H9 (cell line): ENCODE measurements at regions not wholly inside any gene's neighbourhood (a gene's known extent, or its start where the extent isn't known, plus 50 kb on each side); places are given as distances from the start of the nearest gene placed in this dataset.

Source experiments
- DNase-seq: peaks from one replicate; pipeline ENCODE4 v3.0.0-alpha.2; 2017
- H2AFZ ChIP-seq: one replicate; pipeline ENCODE4 v1.6.1; 2013; ENCODE audit warnings: mild to moderate bottlenecking, low read length, control low read depth, moderate library complexity
- H2AK5ac ChIP-seq: 2 replicates; pipeline ENCODE4 v1.6.1; 2013; ENCODE audit warnings: low read length, control low read depth, mixed read lengths; ENCODE audit not compliant: insufficient read length
- H2BK120ac ChIP-seq: one replicate; pipeline ENCODE4 v1.6.1; 2013; ENCODE audit warnings: low read depth, mild to moderate bottlenecking, low read length, control low read depth, inconsistent platforms; ENCODE audit not compliant: poor library complexity, severe bottlenecking
- H2BK12ac ChIP-seq: 2 replicates; pipeline ENCODE4 v1.6.1; 2013; ENCODE audit warnings: low read length, control low read depth, mixed read lengths, low read depth; ENCODE audit not compliant: insufficient read length
- H2BK15ac ChIP-seq: 2 replicates; pipeline ENCODE4 v1.6.1; 2013; ENCODE audit warnings: low read depth, low read length, control low read depth
- H2BK20ac ChIP-seq: one replicate; pipeline ENCODE4 v1.6.1; 2013; ENCODE audit warnings: low read depth, mild to moderate bottlenecking, low read length, control low read depth, inconsistent platforms; ENCODE audit not compliant: poor library complexity, severe bottlenecking
- H2BK5ac ChIP-seq: 2 replicates; pipeline ENCODE4 v1.6.1; 2013; ENCODE audit warnings: low read length, control low read depth, mixed read lengths; ENCODE audit not compliant: insufficient read length
- H3K14ac ChIP-seq: 2 replicates; pipeline ENCODE4 v1.6.1; 2013; ENCODE audit warnings: low read length, control low read depth; ENCODE audit not compliant: insufficient read depth
- H3K18ac ChIP-seq: 2 replicates; pipeline ENCODE4 v1.6.1; 2013; ENCODE audit warnings: low read depth, mild to moderate bottlenecking, mixed read lengths, low read length, control low read depth; ENCODE audit not compliant: insufficient read length
- H3K23ac ChIP-seq: 2 replicates; pipeline ENCODE4 v1.6.1; 2013; ENCODE audit warnings: low read length, control low read depth, mixed read lengths, low read depth; ENCODE audit not compliant: insufficient read length
- H3K23me2 ChIP-seq: 2 replicates; pipeline ENCODE4 v1.6.1; 2013; ENCODE audit warnings: low read depth, mild to moderate bottlenecking, mixed read lengths, low read length, control low read depth; ENCODE audit not compliant: insufficient read length, poor library complexity, severe bottlenecking
- H3K27ac ChIP-seq: 2 replicates; pipeline ENCODE4 v1.5.1; 2013; ENCODE audit warnings: low read length, control low read depth, mixed read lengths, low read depth; ENCODE audit not compliant: insufficient read length
- H3K27me3 ChIP-seq: 2 replicates; pipeline ENCODE4 v1.6.1; 2013; ENCODE audit warnings: low read length, control low read depth, inconsistent platforms; ENCODE audit not compliant: insufficient read depth
- H3K4ac ChIP-seq: 2 replicates; pipeline ENCODE4 v1.6.1; 2013; ENCODE audit warnings: low read depth, mild to moderate bottlenecking, control low read depth, inconsistent platforms, low read length, moderate library complexity
- H3K4me1 ChIP-seq: 2 replicates; pipeline ENCODE4 v1.6.1; 2013; ENCODE audit warnings: low read length, control low read depth, inconsistent platforms; ENCODE audit not compliant: insufficient read depth
- H3K4me2 ChIP-seq: 2 replicates; pipeline ENCODE4 v1.6.1; 2013; ENCODE audit warnings: low read length, control low read depth, mixed read lengths; ENCODE audit not compliant: insufficient read length, insufficient read depth
- H3K56ac ChIP-seq: 2 replicates; pipeline ENCODE4 v1.6.1; 2013; ENCODE audit warnings: low read depth, mild to moderate bottlenecking, mixed read lengths, low read length, control low read depth; ENCODE audit not compliant: insufficient read length
- H3K79me1 ChIP-seq: 2 replicates; pipeline ENCODE4 v1.6.1; 2013; ENCODE audit warnings: low read depth, mild to moderate bottlenecking, moderate library complexity, low read length, control low read depth, inconsistent platforms; ENCODE audit not compliant: insufficient read depth, poor library complexity, severe bottlenecking
- H3K79me2 ChIP-seq: 2 replicates; pipeline ENCODE4 v1.6.1; 2013; ENCODE audit warnings: low read length, control low read depth, inconsistent platforms; ENCODE audit not compliant: insufficient read depth
- H3K9ac ChIP-seq: 2 replicates; pipeline ENCODE4 v1.6.1; 2013; ENCODE audit warnings: low read length, control low read depth, mixed read lengths; ENCODE audit not compliant: insufficient read length; ENCODE audit errors: extremely low read depth
- H3K9me3 ChIP-seq: one replicate; pipeline ENCODE4 v1.6.1; 2013; ENCODE audit warnings: low read depth, low read length, inconsistent platforms; ENCODE audit not compliant: control insufficient read depth
- H3T11ph ChIP-seq: one replicate; pipeline ENCODE4 v1.6.1; 2013; ENCODE audit warnings: mild to moderate bottlenecking, low read length, control low read depth, inconsistent platforms
- H4K20me1 ChIP-seq: one replicate; pipeline ENCODE4 v1.6.1; 2013; ENCODE audit not compliant: control insufficient read depth, insufficient read length, insufficient read depth
- H4K5ac ChIP-seq: 2 replicates; pipeline ENCODE4 v1.6.1; 2013; ENCODE audit warnings: low read depth, mild to moderate bottlenecking, mixed read lengths, low read length, control low read depth; ENCODE audit not compliant: insufficient read length
- H4K8ac ChIP-seq: replicated peaks from 2 replicates; pipeline ENCODE4 v1.6.1; 2013; ENCODE audit warnings: low read length, control low read depth, mixed read lengths, low read depth; ENCODE audit not compliant: insufficient read length
- H4K91ac ChIP-seq: 2 replicates; pipeline ENCODE4 v1.6.1; 2013; ENCODE audit warnings: low read depth, mild to moderate bottlenecking, moderate library complexity, mixed read lengths, low read length, control low read depth; ENCODE audit not compliant: insufficient read length
- H3K27ac Mint-ChIP-seq, 3 experiments: 2 replicates in 2 of 3; 3 replicates in 1 of 3; pipeline ENCODE4 v1.8.0; 2020 to 2021; ENCODE audit warnings: mixed read lengths in 3 of 3, mild to moderate bottlenecking in 1 of 3, moderate library complexity in 1 of 3
- H3K27me3 Mint-ChIP-seq: 2 replicates; pipeline ENCODE4 v1.8.0; 2021; ENCODE audit warnings: low read depth, mild to moderate bottlenecking, moderate library complexity, mixed read lengths
- H3K36me3 Mint-ChIP-seq, 3 experiments: 2 replicates in 2 of 3; 3 replicates in 1 of 3; pipeline ENCODE4 v1.8.0; 2020 to 2021; ENCODE audit warnings: low read depth in 3 of 3, mixed read lengths in 3 of 3; ENCODE audit not compliant: insufficient read depth in 1 of 3
- H3K4me1 Mint-ChIP-seq, 2 experiments: 2 replicates each; pipeline ENCODE4 v1.8.0; 2020; ENCODE audit warnings: mixed read lengths in 2 of 2
- H3K4me3 Mint-ChIP-seq, 2 experiments: 2 replicates in 1 of 2; 3 replicates in 1 of 2; pipeline ENCODE4 v1.8.0; 2020 to 2021; ENCODE audit warnings: mild to moderate bottlenecking in 2 of 2, mixed read lengths in 2 of 2, moderate library complexity in 1 of 2
- H3K9me3 Mint-ChIP-seq, 2 experiments: 2 replicates in 1 of 2; 3 replicates in 1 of 2; pipeline ENCODE4 v1.8.0; 2020; ENCODE audit warnings: mild to moderate bottlenecking in 2 of 2, mixed read lengths in 2 of 2, moderate library complexity in 1 of 2
- CTCF ChIP-seq: fragments of 200-600 bp; sonication (generic); conservative IDR thresholded peaks from 3 replicates; pipeline ENCODE4 v1.8.0; 2021; ENCODE audit warnings: antibody characterized with exemption, mild to moderate bottlenecking
- WGBS: extraction: QIAGEN DNeasy Blood & Tissue Kit; methylation state at CpG from one replicate; pipeline ENCODE4 v1.1.7; 2013; ENCODE audit warnings: missing lambda C conversion rate, low lambda C conversion rate, mixed read lengths; ENCODE audit not compliant: insufficient read length; ENCODE audit errors: extremely low coverage; 5-methylcytosine and 5-hydroxymethylcytosine counted together

DNA sequence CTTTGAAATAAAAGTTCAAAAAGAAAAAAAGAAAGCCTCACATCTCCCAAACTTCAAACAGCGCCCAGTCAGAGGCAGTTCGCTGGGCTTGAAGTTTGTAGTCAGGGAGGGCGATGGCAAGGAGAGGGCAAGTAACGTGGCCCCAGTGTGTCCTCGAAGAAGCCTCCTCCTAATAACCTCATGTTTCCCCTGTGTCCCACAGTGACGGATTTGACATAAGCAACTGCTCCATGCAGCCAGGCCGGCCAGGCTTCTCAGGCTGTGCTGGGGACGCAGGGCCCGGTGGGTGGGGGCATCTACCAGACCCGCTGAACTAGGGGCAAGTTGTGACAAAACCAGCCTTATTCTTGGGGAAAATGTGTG is 172.2 kb downstream of the ERCC6L2 start:
- no peak overlapping the region for H2AFZ ChIP-seq
- H2AK5ac ChIP-seq, result no peak overlapping the region
- TF ChIP-seq CTCF, result no peak
- no peak overlapping the region for H3K4me2 ChIP-seq
- H2BK12ac ChIP-seq, result no peak overlapping the region
- no peak overlapping the region for H4K8ac ChIP-seq
- H3K14ac ChIP-seq, result no peak overlapping the region; the same call in 1 of the 2 replicates
- no CpG with 5 or more reads among the region's 10 CpGs for WGBS
- H3K4ac ChIP-seq, result no peak overlapping the region
- H3K9me3 ChIP-seq, result no peaks in the 10 kb centered on the region
- DNase-seq, result no peak
- no peaks in the 10 kb centered on the region for H4K20me1 ChIP-seq
- H3K4me3 Mint-ChIP-seq, result no peak overlapping the region
- no peak overlapping the region for H2BK15ac ChIP-seq
- H3K9ac ChIP-seq, result no peak overlapping the region
- no peaks in the 10 kb centered on the region for H3K23me2 ChIP-seq
- no peak overlapping the region for H2BK120ac ChIP-seq
- no peak overlapping the region for H2BK5ac ChIP-seq
- H3T11ph ChIP-seq, result no peak overlapping the region
- H3K27ac Mint-ChIP-seq, result no peak overlapping the region
- no peak overlapping the region for H4K5ac ChIP-seq
- no peak overlapping the region for H2BK20ac ChIP-seq
- no peaks in the 10 kb centered on the region for H3K79me1 ChIP-seq
- peaks cover 40% of the 10 kb centered on the region for H3K27me3 Mint-ChIP-seq
- H3K27ac ChIP-seq, result no peak overlapping the region
- H3K36me3 Mint-ChIP-seq, result no peaks in the 10 kb centered on the region; a peak in 3 of 7 replicates
- H3K18ac ChIP-seq, result no peak overlapping the region
- no peaks in the 10 kb centered on the region for H3K79me2 ChIP-seq
- no peaks in the 10 kb centered on the region for H3K27me3 ChIP-seq
- no peak overlapping the region for H3K56ac ChIP-seq
- no peak overlapping the region for H3K23ac ChIP-seq
- no peak overlapping the region for H4K91ac ChIP-seq
- peaks cover 25 to 45% of the 10 kb centered on the region in 2 experiments for H3K4me1 Mint-ChIP-seq
- H3K4me1 ChIP-seq, result peaks cover 2% of the 10 kb centered on the region; the same call in 1 of the 2 replicates
- H3K9me3 Mint-ChIP-seq, result no peaks in the 10 kb centered on the region; a peak in 1 of 5 replicates
